SU-DHL-6 (cell line): ENCODE measurements at regions not wholly inside any gene's neighbourhood (a gene's known extent, or its start where the extent isn't known, plus 50 kb on each side); places are given as distances from the start of the nearest gene placed in this dataset.

Source experiments
- EZH2phosphoT487 ChIP-seq: fragments of 200-600 bp; sonication (generic), shearing (Covaris generic); conservative IDR thresholded peaks from 2 replicates; pipeline ENCODE4 v1.6.1; 2018; ENCODE audit warnings: mild to moderate bottlenecking, antibody characterized with exemption, low read length, moderate library complexity, mixed read lengths
- TF ChIP-seq, protein P1 (sequence below): fragments of 200-600 bp; sonication (generic); IDR thresholded peaks from one replicate; pipeline ENCODE4 v1.5.1; 2017; ENCODE audit warnings: antibody characterized with exemption, mild to moderate bottlenecking, low read length, moderate library complexity; ENCODE audit not compliant: insufficient read depth, poor library complexity, severe bottlenecking

DNA sequence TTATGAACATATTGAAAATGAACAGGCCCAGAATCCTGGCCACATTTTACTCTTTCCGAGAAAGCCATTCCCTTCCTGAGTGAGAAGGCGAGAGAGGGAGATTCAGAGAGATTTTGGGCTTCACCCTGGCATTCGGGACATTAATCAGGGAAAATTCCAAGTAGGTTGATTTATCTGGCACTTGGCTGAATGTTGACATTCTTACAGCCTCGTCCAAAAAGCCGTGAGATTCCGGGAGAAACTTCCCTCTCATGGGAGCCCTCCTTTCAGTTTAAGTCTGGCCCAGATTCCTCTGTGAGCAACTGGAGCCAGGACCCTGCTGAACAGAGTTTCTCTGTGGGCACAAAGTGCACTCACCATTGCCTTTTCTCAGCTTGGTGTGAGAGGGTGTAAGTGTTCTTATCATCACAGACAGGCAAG, 129.2 kb upstream of the PEG3 start:
- TF ChIP-seq, protein P1, sequence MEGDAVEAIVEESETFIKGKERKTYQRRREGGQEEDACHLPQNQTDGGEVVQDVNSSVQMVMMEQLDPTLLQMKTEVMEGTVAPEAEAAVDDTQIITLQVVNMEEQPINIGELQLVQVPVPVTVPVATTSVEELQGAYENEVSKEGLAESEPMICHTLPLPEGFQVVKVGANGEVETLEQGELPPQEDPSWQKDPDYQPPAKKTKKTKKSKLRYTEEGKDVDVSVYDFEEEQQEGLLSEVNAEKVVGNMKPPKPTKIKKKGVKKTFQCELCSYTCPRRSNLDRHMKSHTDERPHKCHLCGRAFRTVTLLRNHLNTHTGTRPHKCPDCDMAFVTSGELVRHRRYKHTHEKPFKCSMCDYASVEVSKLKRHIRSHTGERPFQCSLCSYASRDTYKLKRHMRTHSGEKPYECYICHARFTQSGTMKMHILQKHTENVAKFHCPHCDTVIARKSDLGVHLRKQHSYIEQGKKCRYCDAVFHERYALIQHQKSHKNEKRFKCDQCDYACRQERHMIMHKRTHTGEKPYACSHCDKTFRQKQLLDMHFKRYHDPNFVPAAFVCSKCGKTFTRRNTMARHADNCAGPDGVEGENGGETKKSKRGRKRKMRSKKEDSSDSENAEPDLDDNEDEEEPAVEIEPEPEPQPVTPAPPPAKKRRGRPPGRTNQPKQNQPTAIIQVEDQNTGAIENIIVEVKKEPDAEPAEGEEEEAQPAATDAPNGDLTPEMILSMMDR = no peak
- TF ChIP-seq EZH2phosphoT487 = no peak
